Ramos (cell line): ENCODE measurements at regions not wholly inside any gene's neighbourhood (a gene's known extent, or its start where the extent isn't known, plus 50 kb on each side); places are given as distances from the start of the nearest gene placed in this dataset.

Experiments used
- in situ Hi-C: fragments of 300-500 bp; cut with MboI; formaldehyde crosslinking; loops from one replicate; pipeline ENCODE4 v1.14.3; 2022; ENCODE audit warnings: low sequenced_read_pairs; ENCODE audit not compliant: unreplicated experiment

GRCh38 chr17:15177343-15177742, 87.8 kb downstream of the PMP22 start:
- in situ Hi-C loops = no loop called here

- in situ Hi-C loops = no loop called here
These were observed 89.8 kb downstream of the PMP22 start for GRCh38 chr17:15175356-15175755.

GRCh38 chr17:15171167-15172047, 93.7 kb downstream of the PMP22 start:
- in situ Hi-C loops = no loop called here

- in situ Hi-C loops = no loop called here
These were observed 95.5 kb downstream of the PMP22 start for GRCh38 chr17:15169676-15170075.

GRCh38 chr17:15168379-15168778, 96.7 kb downstream of the PMP22 start:
- in situ Hi-C loops = no loop called here

- in situ Hi-C loops = no loop called here
These were observed 103.7 kb downstream of the PMP22 start for GRCh38 chr17:15161395-15161794.

- in situ Hi-C loops = no loop called here
These were observed 108.1 kb downstream of the PMP22 start for GRCh38 chr17:15157051-15157450.

- in situ Hi-C loops = no loop called here
These were observed 110.5 kb downstream of the PMP22 start for GRCh38 chr17:15154618-15155017.

GRCh38 chr17:15145621-15146020, 119.5 kb downstream of the PMP22 start:
- in situ Hi-C loops = no loop called here

GRCh38 chr17:15143524-15143923, 121.6 kb downstream of the PMP22 start:
- in situ Hi-C loops = no loop called here

GRCh38 chr17:15134363-15134762, 130.8 kb downstream of the PMP22 start:
- in situ Hi-C loops = no loop called here

- in situ Hi-C loops = no loop called here
These were observed 131.3 kb downstream of the PMP22 start for GRCh38 chr17:15133826-15134225.

GRCh38 chr17:15133143-15133542, 132.0 kb downstream of the PMP22 start:
- in situ Hi-C loops = no loop called here

- in situ Hi-C loops = no loop called here
These were observed 134.7 kb downstream of the PMP22 start for GRCh38 chr17:15130426-15130825.

GRCh38 chr17:15129986-15130385, 135.1 kb downstream of the PMP22 start:
- in situ Hi-C loops = no loop called here

- in situ Hi-C loops = no loop called here
These were observed 140.4 kb downstream of the PMP22 start for GRCh38 chr17:15124746-15125145.

- in situ Hi-C loops = no loop called here
These were observed 140.9 kb downstream of the PMP22 start for GRCh38 chr17:15124264-15124595.

GRCh38 chr17:15123593-15124263, 141.4 kb downstream of the PMP22 start:
- in situ Hi-C loops = no loop called here

- in situ Hi-C loops = no loop called here
These were observed 142.3 kb downstream of the PMP22 start for GRCh38 chr17:15122857-15123256.

- in situ Hi-C loops = no loop called here
These were observed 143.7 kb downstream of the PMP22 start for GRCh38 chr17:15121426-15121825.

- in situ Hi-C loops = no loop called here
These were observed 145.2 kb downstream of the PMP22 start for GRCh38 chr17:15119968-15120367.

- in situ Hi-C loops = no loop called here
These were observed 147.9 kb downstream of the PMP22 start for GRCh38 chr17:15117239-15117638.
